ENCODE measurements at regions not wholly inside any gene's neighbourhood (a gene's known extent, or its start where the extent isn't known, plus 50 kb on each side); places are given as distances from the start of the nearest gene placed in this dataset.
"Not testable (repeated sequence)": the region's sequence is repeated elsewhere in the genome, so short reads cannot be mapped to it uniquely, and the experiment has no call there.

- TF ChIP-seq CTCF (IDR thresholded peaks at IDR 0.05) = no peak
- no peak for ATAC-seq (ENCODE audit: low FRiP score)
- no peak for DNase-seq (ENCODE audit: low spot score)
These were observed 252.0 kb upstream of the MYT1L start for GRCh38 chr2:2582998-2583545.

- no peak for DNase-seq (ENCODE audit: low spot score)
- no peak for TF ChIP-seq CTCF (IDR thresholded peaks at IDR 0.05)
- ATAC-seq (ENCODE audit: low FRiP score) = no peak
These were observed 250.5 kb upstream of the MYT1L start for GRCh38 chr2:2581331-2582159.

GRCh38 chr2:2580841-2581240, 249.8 kb upstream of the MYT1L start:
- not testable (repeated sequence) for ATAC-seq (ENCODE audit: low FRiP score); DNase-seq (ENCODE audit: low spot score)

- TF ChIP-seq CTCF (IDR thresholded peaks at IDR 0.05) = no peak
- ATAC-seq (ENCODE audit: low FRiP score) (no peak), DNase-seq (ENCODE audit: low spot score) (no peak)
These were observed 249.3 kb upstream of the MYT1L start for GRCh38 chr2:2580341-2580740.

- ATAC-seq (ENCODE audit: low FRiP score) (no peak), DNase-seq (ENCODE audit: low spot score) (no peak)
- no peak for TF ChIP-seq CTCF (IDR thresholded peaks at IDR 0.05)
These were observed 248.7 kb upstream of the MYT1L start for GRCh38 chr2:2579814-2580213.

- DNase-seq (ENCODE audit: low spot score) (no peak), ATAC-seq (ENCODE audit: low FRiP score) (no peak)
- TF ChIP-seq CTCF (IDR thresholded peaks at IDR 0.05) = no peak
These were observed 246.3 kb upstream of the MYT1L start for GRCh38 chr2:2577407-2577831.

GRCh38 chr2:2575870-2576386, 244.9 kb upstream of the MYT1L start:
- DNase-seq (ENCODE audit: low spot score) (no peak), ATAC-seq (ENCODE audit: low FRiP score) (no peak)
- no peak for TF ChIP-seq CTCF (IDR thresholded peaks at IDR 0.05)
